ENCODE measurements at regions not wholly inside any gene's neighbourhood (a gene's known extent, or its start where the extent isn't known, plus 50 kb on each side); places are given as distances from the start of the nearest gene placed in this dataset.
"Not testable (repeated sequence)": the region's sequence is repeated elsewhere in the genome, so short reads cannot be mapped to it uniquely, and the experiment has no call there.

DNA sequence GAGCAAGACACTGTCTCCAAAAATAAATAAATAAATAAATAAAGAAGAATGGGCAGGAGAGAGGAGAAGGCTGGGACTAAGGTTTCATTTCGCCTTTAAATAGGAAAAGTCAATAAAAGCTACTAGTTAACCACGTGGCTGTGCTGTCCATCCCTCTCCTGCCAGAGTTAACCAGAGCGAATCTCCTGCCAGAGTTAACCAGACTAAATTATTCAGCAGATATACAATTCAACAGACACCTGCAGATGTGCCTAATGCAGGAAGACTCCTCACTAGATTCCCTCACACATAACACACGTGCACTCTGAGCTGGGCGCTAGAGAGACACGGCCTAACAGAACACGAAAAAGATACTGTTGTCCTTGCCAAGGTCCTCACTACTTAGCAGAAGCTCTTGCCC is 156.1 kb downstream of the IGLL1 start:
- in situ Hi-C loops (cut with HindIII; ENCODE audit: low pct_unique_long_range_greater_than_20kb, low sequenced_read_pairs): no loop called here
- DNase-seq (ENCODE audit: low read depth): no peak

DNA sequence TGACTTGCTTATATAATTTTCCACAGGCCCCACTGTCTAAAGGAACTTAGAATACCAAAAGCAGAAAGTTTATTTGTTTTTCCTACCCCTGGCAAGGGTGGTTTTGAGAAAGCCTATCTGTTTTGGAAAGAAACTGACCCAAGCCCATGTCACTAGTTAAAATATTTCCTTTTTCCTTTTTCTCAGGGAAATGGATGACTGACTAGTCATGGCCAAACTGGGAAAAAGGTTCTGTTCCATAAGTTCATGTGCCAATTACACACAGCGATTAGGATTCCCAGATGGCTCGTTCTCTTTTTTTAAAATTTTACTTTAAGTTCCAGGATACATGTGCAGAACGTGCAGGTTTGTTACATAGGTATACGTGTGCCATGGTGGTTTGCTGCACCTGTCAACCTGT is 157.8 kb downstream of the IGLL1 start:
- DNase-seq (ENCODE audit: low read depth); in situ Hi-C loops (cut with HindIII; ENCODE audit: low pct_unique_long_range_greater_than_20kb, low sequenced_read_pairs): not testable (repeated sequence)

DNA sequence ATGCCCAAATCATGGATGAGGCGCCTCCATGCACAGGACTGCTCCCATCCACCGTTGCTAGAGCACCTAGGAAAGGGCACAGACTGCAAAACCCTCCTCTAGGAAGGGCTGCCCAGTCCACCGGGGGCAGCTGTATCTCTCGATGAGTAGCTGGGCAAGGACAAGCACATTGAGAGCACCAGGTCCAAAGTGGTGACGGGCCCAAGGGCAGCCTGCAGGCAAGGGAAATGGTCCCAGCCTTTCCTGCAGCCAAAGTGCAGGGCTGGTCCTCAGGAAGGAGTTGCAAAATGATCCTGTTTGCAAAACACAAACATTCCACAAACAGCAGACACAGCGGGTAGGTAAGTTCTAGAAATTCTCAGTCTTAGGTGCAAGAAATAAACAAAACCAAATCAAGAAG is 158.8 kb downstream of the IGLL1 start:
- DNase-seq (ENCODE audit: low read depth); in situ Hi-C loops (cut with HindIII; ENCODE audit: low pct_unique_long_range_greater_than_20kb, low sequenced_read_pairs): not testable (repeated sequence)

DNA sequence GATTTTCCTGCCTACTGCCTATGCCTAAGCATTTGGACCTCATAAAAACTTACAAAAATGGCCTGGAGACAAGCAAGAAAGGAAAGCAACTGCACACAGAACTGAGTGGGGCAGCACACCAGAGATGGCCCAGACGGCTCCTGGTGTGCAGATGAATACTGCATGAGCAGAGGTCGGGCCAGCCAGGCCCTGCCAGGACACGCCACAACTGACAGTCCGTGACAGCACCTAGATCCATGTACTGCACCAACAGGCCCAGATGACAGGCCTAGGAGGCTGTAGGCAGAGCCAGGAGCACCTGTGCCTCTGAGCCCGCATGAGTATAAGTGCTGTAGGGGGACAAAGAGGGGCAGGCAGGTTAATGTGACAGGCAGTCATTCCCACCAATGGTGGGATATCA is 160.2 kb downstream of the IGLL1 start:
- no peak for DNase-seq (ENCODE audit: low read depth)
- in situ Hi-C loops (cut with HindIII; ENCODE audit: low pct_unique_long_range_greater_than_20kb, low sequenced_read_pairs): no loop called here

DNA sequence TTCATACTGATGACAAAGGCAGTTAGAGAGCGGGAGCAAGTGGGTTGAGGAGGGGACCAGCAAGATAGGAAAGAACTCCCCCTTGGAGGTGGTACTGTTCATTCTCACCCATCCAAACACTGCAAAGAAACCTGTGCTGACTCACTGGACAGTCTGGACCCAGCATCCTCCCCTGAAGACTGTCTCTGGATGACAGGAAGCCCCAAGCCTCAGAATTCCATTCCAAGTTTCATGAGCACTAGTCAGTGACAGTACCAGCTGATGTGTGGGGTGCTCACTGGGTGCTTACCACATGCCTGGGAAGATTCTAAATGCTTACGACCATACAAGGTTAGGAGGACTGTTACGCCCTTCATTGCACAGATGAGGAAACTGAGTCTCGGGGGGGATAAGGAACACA is 160.9 kb downstream of the IGLL1 start:
- DNase-seq (ENCODE audit: low read depth): no peak
- in situ Hi-C loops (cut with HindIII; ENCODE audit: low pct_unique_long_range_greater_than_20kb, low sequenced_read_pairs): no loop called here

DNA sequence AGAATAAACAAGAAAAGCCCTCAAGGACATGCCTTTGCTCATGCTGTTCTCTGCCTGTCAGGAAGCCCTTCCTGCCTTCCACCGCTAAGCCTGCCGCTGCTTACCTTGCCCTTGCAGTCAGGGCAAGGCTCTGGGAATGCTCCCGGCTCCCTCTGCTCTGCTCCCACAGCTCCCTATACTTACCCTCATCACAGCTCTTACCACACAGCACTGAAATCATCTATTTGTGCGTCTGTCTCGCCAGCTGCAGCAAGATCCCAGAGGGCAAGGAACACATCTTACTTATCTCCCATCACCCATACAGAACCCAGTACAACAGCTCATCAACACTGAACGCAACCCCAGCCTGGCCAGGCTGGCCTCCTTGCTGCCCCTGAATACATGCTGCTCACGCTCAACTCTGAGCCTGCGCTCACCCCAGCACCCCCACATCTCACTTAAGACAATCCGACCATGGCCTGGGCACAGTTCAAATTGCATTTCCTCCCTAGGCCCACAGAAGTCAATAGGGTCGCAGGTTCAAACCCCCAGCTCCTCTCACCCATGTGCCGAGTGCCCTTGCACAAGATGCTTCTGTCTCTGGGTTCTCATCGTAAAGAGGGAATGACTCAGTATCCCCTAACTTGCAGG is 161.8 kb downstream of the IGLL1 start:
- DNase-seq (ENCODE audit: low read depth): no peak
- in situ Hi-C loops (cut with HindIII; ENCODE audit: low pct_unique_long_range_greater_than_20kb, low sequenced_read_pairs): no loop called here

DNA sequence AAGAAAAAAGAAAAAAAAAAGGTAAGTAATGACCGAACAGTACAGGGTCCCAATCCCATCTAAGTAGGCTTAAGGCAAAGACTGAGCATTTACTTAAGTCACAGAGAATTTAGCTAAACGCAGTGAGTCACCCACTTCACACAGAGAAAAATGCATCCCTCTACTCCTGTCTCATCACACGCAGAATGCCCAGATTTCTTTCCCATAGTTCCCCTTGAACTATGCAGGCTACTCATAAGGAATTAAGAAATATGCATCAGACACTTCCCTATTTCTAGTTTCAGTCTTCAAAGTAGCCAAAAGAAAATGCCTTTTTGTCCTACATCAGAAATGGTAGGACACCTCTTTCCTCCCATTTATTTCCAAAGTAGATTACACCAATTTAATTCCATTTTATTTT is 162.8 kb downstream of the IGLL1 start:
- in situ Hi-C loops (cut with HindIII; ENCODE audit: low pct_unique_long_range_greater_than_20kb, low sequenced_read_pairs); DNase-seq (ENCODE audit: low read depth): not testable (repeated sequence)

DNA sequence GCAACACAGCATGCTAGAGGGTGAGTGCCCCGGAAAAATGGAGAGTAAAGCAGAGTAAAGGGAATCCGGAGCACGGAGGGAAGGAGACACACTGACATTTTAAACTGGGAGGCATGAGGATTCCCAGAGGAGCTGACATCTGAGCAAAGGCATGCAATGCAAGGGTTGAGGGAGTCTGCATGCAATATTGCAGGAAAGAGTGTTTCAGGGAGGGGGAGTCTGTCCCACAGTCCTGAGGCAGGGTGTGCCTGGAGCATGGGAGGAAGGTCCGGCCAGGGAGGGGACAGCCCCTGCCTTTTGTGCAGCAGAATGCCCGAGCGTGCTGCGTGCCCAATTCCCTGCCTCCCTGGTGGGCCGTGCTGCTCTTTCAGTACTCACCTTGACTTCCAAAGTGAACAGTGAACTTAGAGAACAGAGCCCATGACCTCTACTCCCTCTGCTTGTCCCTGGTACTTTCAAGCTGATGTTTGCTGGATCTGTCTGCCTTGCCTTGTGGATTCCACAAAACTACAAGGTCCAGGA is 163.9 kb downstream of the IGLL1 start:
- in situ Hi-C loops (cut with HindIII; ENCODE audit: low pct_unique_long_range_greater_than_20kb, low sequenced_read_pairs); DNase-seq (ENCODE audit: low read depth): not testable (repeated sequence)

DNA sequence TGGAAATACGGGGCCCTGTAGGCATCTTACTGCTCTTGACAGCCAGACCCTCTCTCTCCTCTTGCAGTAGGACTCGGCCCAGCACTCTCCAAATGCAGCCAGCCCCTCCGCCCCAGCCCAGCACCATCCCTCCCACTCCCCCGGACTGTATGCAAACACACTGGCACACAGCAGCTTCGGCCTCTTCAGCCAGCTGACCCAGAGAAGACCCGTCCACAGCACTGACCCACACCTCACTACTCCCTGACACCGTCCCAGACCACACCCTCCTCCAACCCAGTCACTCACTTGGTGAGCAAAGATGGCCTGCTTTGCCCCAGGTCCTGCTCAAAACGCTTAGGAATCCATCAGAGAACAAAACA is 164.6 kb downstream of the IGLL1 start:
- DNase-seq (ENCODE audit: low read depth): no peak
- in situ Hi-C loops (cut with HindIII; ENCODE audit: low pct_unique_long_range_greater_than_20kb, low sequenced_read_pairs): no loop called here

DNA sequence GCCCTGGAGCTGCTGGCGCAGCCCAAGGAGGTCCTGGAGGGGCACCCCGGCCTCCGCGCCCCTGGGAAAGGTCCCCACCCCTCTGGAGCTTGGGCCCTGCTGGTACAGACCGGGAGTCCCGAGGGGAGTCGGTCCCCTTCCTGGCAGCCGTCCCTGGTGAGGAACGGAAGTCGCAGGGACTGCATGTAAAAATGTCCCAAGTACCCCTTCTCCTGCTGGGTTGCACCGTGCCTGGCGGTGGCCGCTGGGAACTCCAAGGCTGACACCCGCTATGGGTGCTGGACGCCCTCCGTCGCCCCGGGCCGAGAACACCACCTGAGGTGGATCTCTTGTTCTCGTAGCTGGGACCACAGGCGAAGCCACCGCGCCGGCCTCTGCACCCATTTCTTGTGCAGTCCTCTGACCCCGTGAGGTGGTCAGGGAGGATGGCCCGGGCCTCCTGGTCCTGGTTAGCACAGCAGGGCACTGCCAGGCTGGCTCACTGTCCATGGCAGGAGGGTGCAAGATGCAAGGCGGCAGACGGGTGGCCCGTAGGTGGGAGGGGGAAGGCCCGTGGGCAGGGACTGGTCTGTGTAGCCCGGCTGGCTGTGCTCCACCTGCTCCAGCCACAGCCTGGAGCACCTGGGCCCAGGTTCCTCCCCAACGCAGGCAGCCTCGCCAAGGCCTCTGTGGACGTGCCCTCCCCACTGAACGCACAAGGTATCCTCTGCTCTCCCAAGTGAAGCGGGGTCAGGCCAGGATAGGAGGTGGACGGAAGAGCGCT is 165.2 kb downstream of the IGLL1 start:
- in situ Hi-C loops (cut with HindIII; ENCODE audit: low pct_unique_long_range_greater_than_20kb, low sequenced_read_pairs): no loop called here
- DNase-seq (ENCODE audit: low read depth): no peak

DNA sequence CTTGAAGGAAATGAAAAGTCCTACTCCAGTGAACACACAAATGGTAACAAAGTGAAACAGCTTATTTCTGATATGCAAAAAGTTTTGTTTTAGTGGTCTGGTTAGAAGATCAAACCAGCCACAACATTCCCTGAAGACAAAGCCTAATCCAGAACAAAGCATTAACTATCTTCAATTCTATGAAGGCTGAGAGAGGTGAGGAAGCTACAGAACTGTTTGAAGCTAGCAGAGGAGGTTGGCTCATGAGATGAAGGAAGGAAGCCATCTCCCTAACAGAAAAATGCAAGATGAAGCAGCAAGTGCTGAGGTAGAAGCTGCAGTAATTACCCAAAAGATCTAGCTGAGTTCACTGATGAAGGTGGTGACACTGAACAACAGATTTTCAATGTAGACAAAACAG is 168.4 kb downstream of the IGLL1 start:
- in situ Hi-C loops (cut with HindIII; ENCODE audit: low pct_unique_long_range_greater_than_20kb, low sequenced_read_pairs): no loop called here

DNA sequence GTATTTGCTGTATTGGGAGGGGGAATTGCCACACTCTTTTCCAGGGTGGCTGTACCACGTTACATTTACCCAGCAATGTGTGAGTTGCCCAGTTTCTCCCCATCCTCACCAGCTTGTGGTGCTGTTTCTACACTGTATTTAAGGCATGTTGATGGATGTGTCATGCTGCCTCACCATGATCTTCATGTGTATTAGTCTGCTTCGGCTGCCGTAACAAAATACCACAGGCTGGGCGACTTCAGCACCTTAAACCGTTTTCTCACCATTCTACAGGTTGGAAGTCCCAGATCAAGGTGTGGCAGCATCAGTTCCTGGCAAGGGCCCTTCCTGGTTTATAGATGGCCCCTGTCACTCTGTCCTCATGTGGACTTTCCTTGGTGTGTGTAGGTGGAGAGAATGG is 169.7 kb downstream of the IGLL1 start:
- in situ Hi-C loops (cut with HindIII; ENCODE audit: low pct_unique_long_range_greater_than_20kb, low sequenced_read_pairs): no loop called here
- no peak for DNase-seq (ENCODE audit: low read depth)

More for the DNA sequence above, 168.4 kb downstream of the IGLL1 start:
- DNase-seq (ENCODE audit: low read depth): no peak

DNA sequence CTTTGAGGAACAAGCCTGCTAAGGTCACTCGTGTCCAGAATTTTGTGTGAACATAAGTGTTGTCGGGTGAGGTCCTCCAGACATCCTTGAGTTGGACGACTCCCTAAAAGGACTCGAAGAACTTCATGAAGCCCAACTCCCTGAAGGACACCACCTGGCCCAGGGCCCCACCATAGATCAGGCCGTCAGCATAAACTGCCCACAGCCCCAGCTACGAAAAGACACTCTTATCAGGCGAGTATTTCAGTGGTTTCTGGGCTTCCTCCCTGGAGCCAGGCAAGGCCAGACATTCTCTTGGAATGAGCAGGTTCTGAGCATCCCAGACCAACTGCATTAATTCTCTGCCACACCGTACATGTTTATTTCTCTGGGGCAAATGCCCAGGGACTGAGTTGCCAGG is 170.1 kb downstream of the IGLL1 start:
- no peak for DNase-seq (ENCODE audit: low read depth)
- in situ Hi-C loops (cut with HindIII; ENCODE audit: low pct_unique_long_range_greater_than_20kb, low sequenced_read_pairs): no loop called here

DNA sequence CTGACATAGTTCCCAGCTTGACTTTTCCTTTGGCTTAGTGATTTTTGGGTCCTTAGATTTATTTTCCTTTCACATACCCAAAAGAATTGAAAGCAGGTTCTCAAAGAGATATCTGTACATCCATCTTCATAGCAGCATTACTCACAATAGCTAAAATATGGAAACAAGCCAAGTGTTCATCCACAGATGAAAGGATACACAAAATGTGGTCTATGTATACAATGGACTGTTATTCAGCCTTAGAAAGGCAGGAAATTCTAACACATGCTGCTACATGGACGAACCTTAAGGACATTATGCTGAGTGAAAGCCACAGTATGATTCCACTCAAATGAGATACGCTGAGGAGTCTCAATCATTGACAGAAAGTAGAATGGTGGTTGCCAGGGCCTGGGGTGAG is 171.8 kb downstream of the IGLL1 start:
- in situ Hi-C loops (cut with HindIII; ENCODE audit: low pct_unique_long_range_greater_than_20kb, low sequenced_read_pairs): no loop called here
- no peak for DNase-seq (ENCODE audit: low read depth)

DNA sequence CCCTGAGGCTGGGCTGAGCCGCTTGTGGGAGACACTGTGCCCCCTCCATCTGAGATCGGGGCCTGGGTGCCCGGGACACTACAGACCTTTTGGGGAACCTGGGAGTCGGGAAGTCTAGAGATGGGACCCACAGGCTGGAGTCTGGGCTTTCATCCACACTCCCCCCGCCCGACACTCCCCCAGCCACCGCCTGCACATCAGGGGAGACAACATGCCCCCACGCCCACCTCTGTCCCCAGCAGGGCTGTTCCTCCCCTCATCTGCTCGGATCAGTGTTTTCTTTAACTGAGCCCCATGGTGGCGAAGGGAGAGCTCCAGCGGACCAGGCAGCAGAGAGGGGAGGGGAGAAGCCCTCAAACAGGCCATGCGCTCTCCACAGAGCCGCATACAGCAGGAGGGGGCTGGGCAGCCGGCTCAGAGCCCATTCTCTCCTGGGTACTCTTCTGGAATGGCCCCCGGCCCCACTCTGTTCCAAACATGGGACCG is 174.7 kb downstream of the IGLL1 start:
- no peak for DNase-seq (ENCODE audit: low read depth)
- in situ Hi-C loops (cut with HindIII; ENCODE audit: low pct_unique_long_range_greater_than_20kb, low sequenced_read_pairs): no loop called here

DNA sequence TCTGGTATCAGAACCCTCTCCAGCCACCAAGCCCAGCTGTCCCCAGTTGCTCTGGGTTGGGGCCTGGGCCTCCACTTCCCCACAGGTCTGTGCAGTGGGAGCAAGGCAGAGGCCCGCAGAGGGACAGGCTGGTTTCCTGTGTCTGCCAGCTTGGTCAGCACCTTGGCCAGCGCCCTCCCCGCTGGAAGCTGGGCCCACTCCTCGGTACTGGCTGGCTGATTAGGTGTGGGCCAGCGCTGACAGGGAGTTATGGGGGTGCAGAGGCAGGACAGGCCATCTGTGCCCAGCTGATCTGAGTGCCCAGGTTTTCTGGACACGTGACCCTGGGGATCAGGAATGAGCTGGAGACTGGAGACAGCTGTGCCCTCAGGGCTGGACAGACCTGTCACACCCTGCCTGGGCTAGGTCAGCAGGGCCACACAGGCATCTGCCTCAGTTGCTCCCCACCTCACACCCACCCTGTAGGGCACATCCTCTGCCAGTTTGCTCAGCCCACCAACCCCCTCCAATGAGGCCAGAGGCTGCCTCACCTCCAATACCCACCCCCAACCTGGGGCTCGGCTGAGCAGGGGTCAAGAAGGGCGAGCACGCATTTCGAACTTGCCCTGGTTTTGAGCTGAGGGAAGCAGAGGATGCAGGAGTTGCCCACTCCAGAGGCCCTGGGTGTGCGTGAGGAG is 175.3 kb downstream of the IGLL1 start:
- no peak for DNase-seq (ENCODE audit: low read depth)
- in situ Hi-C loops (cut with HindIII; ENCODE audit: low pct_unique_long_range_greater_than_20kb, low sequenced_read_pairs): no loop called here

DNA sequence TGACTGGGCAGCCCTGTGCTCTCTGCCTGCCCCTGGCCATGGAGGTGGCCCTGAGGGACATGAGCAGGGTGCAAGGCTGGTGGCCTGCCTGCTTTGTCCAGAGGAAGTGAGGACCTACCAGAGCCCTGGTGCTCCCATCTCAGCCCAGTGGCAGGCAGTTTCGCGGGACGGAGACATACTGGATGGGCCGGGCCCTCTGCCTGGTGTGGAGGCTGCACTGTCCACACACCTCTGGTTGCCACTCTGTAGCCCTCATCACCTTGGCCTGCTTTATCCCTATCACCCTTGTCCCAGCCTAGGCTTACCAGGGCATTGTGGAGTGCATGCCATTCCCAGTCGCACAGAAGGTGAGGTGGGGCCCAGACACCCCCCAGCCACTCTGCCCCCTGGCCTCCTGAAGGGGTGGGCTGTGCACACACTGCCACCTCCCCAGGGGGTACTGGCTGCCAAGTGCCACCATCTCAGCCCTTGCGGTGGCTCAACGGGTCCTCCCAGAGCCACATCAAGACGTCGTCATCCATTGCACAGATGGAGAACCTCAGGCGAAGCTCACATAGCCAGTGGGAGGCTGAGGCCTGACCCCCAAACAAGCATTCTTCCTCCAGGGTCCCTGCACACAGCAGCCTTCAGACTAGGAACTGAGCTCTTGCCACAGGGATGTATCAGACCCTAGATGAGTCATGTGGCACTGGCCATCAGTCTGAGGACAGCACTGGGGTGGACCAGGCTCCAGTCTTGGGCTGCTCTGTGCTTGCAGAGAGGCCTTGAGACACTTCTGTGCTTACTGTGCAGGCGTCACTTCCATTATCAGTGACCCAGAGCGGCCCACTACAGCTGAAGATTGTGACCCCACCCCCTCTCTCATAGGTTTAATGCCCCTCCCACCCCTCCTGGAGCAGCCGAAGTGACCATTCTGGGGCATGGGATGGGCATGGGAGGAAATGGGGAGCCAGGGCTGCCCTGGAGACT is 176.1 kb downstream of the IGLL1 start:
- in situ Hi-C loops (cut with HindIII; ENCODE audit: low pct_unique_long_range_greater_than_20kb, low sequenced_read_pairs): no loop called here
- no peak for DNase-seq (ENCODE audit: low read depth)

DNA sequence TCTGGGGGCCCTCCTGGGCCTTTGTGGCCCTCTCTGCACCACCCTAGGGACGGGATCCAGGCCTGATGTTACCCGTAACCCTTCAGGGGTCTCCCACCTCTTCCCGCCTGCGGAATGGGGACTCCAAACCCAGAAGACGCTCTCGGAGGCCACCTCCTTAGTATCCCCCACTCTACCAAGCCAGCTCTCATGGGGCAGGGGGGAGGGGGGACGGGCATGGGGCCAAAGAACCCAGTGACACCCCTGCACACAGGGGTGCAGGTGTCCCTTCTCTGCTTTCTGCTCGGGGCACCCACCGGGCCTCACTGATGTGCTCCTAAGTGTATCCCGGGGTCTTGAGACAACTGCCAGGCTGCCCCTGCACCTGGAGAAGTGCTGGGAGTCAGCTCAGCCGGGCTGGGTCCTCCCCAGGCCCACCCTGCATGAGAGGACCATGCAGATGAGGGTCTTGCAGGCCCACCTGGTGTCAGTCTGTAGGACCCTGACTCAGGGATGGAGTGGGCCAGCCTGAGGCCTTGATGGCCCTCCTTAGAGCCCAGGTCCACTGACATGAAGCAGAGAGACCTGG is 176.9 kb downstream of the IGLL1 start:
- no peak for DNase-seq (ENCODE audit: low read depth)
- in situ Hi-C loops (cut with HindIII; ENCODE audit: low pct_unique_long_range_greater_than_20kb, low sequenced_read_pairs): no loop called here
